Transverse colon (tissue), 3 donors: ENCODE measurements at regions not wholly inside any gene's neighbourhood (a gene's known extent, or its start where the extent isn't known, plus 50 kb on each side); places are given as distances from the start of the nearest gene placed in this dataset.

Experiments used
- CTCF ChIP-seq, 5 experiments: fragments of 200-600 bp in 3 of 5; fragments of 450-650 bp in 2 of 5; sonication (generic) in 3 of 5; IDR thresholded peaks; 1 replicate in 2 of 5; 2 replicates in 3 of 5; pipeline ENCODE4 v1.5.1; 2016 to 2017; ENCODE audit warnings: antibody characterized with exemption in 5 of 5, inconsistent platforms in 3 of 5, mild to moderate bottlenecking in 2 of 5, moderate library complexity in 1 of 5
- EP300 ChIP-seq: sonication (generic); formaldehyde crosslinking; IDR thresholded peaks from one replicate; pipeline ENCODE4 v1.6.1; 2017; ENCODE audit warnings: antibody characterized with exemption, low read depth

- TF ChIP-seq EP300 (no peak), CTCF (IDR thresholded peaks at IDR 0.05) (no peak)
These were observed 242.1 kb upstream of the DAPK1 start for GRCh38 chr9:87255431-87256155.
